Smooth muscle cell (in vitro differentiated cells): ENCODE measurements at regions not wholly inside any gene's neighbourhood (a gene's known extent, or its start where the extent isn't known, plus 50 kb on each side); places are given as distances from the start of the nearest gene placed in this dataset.

Source experiments
- DNase-seq: peaks from one replicate; lab custom pipeline; 2025; ENCODE audit not compliant: unreplicated experiment; lab: John Stamatoyannopoulos, UW
- H2AFZ ChIP-seq: fragments of 200-600 bp; sonication (generic); 2 replicates; pipeline ENCODE4 v1.6.0; 2016; ENCODE audit warnings: antibody characterized with exemption, low read depth, mild to moderate bottlenecking
- H3F3A ChIP-seq: fragments of 200-600 bp; sonication (generic); 2 replicates; pipeline ENCODE4 v1.6.0; 2017; ENCODE audit warnings: antibody characterized with exemption, low read depth
- H3K27ac ChIP-seq: fragments of 200-600 bp; sonication (generic); 2 replicates; pipeline ENCODE4 v1.5.1; 2016; ENCODE audit warnings: low read depth, mild to moderate bottlenecking
- H3K27me3 ChIP-seq: fragments of 200-600 bp; sonication (generic); 2 replicates; pipeline ENCODE4 v1.6.1; 2016; ENCODE audit warnings: low read depth, mild to moderate bottlenecking
- H3K36me3 ChIP-seq: fragments of 200-600 bp; sonication (generic); 2 replicates; pipeline ENCODE4 v1.5.1; 2016; ENCODE audit warnings: low read depth
- H3K4me1 ChIP-seq: fragments of 200-600 bp; sonication (generic); 2 replicates; pipeline ENCODE4 v1.5.1; 2016; ENCODE audit warnings: low read depth
- H3K4me2 ChIP-seq: fragments of 200-600 bp; sonication (generic); 2 replicates; pipeline ENCODE4 v1.6.0; 2016; ENCODE audit warnings: mild to moderate bottlenecking
- H3K4me3 ChIP-seq: fragments of 200-600 bp; sonication (generic); 2 replicates; pipeline ENCODE4 v1.5.1; 2016; ENCODE audit warnings: mild to moderate bottlenecking
- H3K79me2 ChIP-seq: fragments of 200-600 bp; sonication (generic); 2 replicates; pipeline ENCODE4 v1.6.0; 2016; ENCODE audit warnings: low read depth, mild to moderate bottlenecking
- H3K9ac ChIP-seq: fragments of 200-600 bp; sonication (generic); 2 replicates; pipeline ENCODE4 v1.6.0; 2016; ENCODE audit warnings: low read depth
- H3K9me3 ChIP-seq: fragments of 200-600 bp; sonication (generic); replicated peaks from 2 replicates; pipeline ENCODE4 v1.5.1; 2016; ENCODE audit warnings: low read depth
- H4K20me1 ChIP-seq: fragments of 200-600 bp; sonication (generic); 2 replicates; pipeline ENCODE4 v1.6.0; 2016; ENCODE audit warnings: low read depth
- WGBS: methylation state at CpG from one replicate; pipeline ENCODE4 v1.1.7; 2016; ENCODE audit warnings: low lambda C conversion rate; 5-methylcytosine and 5-hydroxymethylcytosine counted together
- TF ChIP-seq, protein P1 (sequence below): fragments of 200-600 bp; sonication (generic); IDR thresholded peaks from 2 replicates; pipeline ENCODE4 v1.5.1; 2017; ENCODE audit warnings: borderline replicate concordance, mild to moderate bottlenecking, antibody characterized with exemption; ENCODE audit not compliant: insufficient read depth, poor library complexity, severe bottlenecking

DNA sequence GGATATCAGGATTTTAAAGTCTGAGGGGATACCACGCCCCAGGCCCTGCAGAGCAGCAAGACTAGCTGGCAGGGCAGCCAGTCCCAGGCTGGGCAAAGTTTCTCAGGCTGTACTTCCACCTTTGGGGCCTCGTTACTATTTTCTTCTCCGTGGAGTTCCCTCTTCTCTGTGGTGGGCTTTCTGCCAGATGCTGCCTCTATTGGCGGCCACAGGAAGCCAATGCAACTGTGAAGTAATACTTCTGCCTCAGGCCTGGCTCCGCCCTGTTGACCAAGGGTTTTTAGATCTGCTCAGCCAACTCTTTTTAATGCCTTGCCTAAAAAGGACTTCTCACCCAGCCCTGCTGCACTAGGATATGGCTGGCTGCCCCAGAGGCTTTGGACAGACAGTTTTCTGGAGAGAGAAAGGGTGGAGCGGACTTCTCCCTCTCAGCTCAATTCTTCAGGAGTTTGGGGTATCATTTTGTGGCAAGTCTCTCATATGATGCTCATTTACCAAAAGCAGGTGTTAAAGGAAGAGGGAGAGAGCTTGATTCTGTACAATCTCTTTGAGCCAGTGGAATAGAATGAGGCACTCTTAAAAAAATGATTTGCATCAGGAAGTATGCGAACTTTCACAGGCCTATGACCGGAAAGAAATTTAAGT is 67.4 kb downstream of the HHEX start:
- Histone ChIP-seq H2AFZ (peak overlapping the region; percentile 67), H3K4me3 (no peak overlapping the region), H3K79me2 (no peaks in the 10 kb centered on the region), H3K4me1 (peaks cover 10% of the 10 kb centered on the region), H3K27me3 (no peaks in the 10 kb centered on the region), H3K36me3 (no peaks in the 10 kb centered on the region), H3K27ac (no peak overlapping the region), H3K9ac (no peak overlapping the region), H3K9me3 (no peaks in the 10 kb centered on the region), H4K20me1 (no peaks in the 10 kb centered on the region), H3F3A (no peaks in the 10 kb centered on the region), H3K4me2 (no peak overlapping the region)
- 72% methylated on average over 8 of the region's 8 CpGs for WGBS
- TF ChIP-seq, protein P1, sequence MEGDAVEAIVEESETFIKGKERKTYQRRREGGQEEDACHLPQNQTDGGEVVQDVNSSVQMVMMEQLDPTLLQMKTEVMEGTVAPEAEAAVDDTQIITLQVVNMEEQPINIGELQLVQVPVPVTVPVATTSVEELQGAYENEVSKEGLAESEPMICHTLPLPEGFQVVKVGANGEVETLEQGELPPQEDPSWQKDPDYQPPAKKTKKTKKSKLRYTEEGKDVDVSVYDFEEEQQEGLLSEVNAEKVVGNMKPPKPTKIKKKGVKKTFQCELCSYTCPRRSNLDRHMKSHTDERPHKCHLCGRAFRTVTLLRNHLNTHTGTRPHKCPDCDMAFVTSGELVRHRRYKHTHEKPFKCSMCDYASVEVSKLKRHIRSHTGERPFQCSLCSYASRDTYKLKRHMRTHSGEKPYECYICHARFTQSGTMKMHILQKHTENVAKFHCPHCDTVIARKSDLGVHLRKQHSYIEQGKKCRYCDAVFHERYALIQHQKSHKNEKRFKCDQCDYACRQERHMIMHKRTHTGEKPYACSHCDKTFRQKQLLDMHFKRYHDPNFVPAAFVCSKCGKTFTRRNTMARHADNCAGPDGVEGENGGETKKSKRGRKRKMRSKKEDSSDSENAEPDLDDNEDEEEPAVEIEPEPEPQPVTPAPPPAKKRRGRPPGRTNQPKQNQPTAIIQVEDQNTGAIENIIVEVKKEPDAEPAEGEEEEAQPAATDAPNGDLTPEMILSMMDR = no peak
- peak; percentile 4 for DNase-seq

DNA sequence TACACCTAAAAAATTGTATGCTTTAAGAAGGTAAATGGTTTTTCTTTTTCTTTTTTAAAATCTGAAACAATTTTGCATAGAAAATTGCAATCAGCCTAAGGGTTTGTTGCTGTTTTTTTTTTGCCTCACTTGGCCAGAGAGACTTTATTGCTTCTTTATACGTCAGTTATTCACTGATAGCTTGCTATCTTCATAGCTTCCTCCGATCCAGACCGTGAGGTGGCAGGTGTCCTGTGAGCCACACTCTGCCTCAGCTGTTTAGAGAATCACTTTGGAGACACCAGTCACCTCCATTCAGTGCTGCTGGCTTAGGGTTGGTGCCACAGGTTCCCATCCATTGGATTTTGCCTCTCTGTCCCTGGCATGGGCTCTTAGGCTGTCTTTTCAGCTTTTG is 68.0 kb downstream of the HHEX start:
- 87% methylated on average over 3 of the region's 3 CpGs for WGBS
- H2AFZ ChIP-seq = no peak overlapping the region
- DNase-seq = no peak
- no peak overlapping the region for H3K4me2 ChIP-seq
- TF ChIP-seq, protein P1 = no peak
- H3K36me3 ChIP-seq = no peaks in the 10 kb centered on the region
- H3K27me3 ChIP-seq = no peaks in the 10 kb centered on the region
- no peak overlapping the region for H3K4me3 ChIP-seq
- no peaks in the 10 kb centered on the region for H4K20me1 ChIP-seq
- H3K9me3 ChIP-seq = no peaks in the 10 kb centered on the region
- H3F3A ChIP-seq = no peaks in the 10 kb centered on the region
- H3K79me2 ChIP-seq = no peaks in the 10 kb centered on the region
- no peak overlapping the region for H3K9ac ChIP-seq
- H3K27ac ChIP-seq = no peak overlapping the region
- H3K4me1 ChIP-seq = peaks cover 10% of the 10 kb centered on the region

DNA sequence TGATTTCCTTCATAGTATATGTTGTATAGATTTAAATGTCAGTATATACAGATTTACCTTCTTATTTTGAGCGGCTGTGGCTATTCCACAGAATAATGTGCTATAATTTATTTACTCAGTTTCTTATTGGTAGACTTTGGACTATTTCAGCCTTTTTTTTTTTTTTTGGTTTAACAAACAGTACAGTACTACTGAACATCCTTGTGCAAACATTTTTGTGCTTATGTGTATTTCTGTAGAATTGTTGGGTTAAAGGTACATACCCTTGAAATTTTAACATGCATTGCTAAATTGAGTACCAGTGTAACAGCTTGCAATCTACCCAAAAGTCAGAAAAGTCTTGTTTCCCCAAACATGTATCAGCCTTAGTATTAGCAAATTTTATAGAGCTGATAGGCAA is 68.8 kb downstream of the HHEX start:
- Histone ChIP-seq H3K4me2 (no peak overlapping the region), H3K4me3 (no peak overlapping the region), H3K36me3 (no peaks in the 10 kb centered on the region), H3K27ac (no peak overlapping the region), H4K20me1 (no peaks in the 10 kb centered on the region), H3K27me3 (no peaks in the 10 kb centered on the region), H3K4me1 (peaks cover 10% of the 10 kb centered on the region), H3K9ac (no peak overlapping the region), H3K9me3 (no peaks in the 10 kb centered on the region), H3K79me2 (no peaks in the 10 kb centered on the region), H2AFZ (no peak overlapping the region), H3F3A (no peaks in the 10 kb centered on the region)
- DNase-seq = no peak
- WGBS = 95% methylated on average over 1 of the region's 1 CpG
- TF ChIP-seq, protein P1 = no peak

DNA sequence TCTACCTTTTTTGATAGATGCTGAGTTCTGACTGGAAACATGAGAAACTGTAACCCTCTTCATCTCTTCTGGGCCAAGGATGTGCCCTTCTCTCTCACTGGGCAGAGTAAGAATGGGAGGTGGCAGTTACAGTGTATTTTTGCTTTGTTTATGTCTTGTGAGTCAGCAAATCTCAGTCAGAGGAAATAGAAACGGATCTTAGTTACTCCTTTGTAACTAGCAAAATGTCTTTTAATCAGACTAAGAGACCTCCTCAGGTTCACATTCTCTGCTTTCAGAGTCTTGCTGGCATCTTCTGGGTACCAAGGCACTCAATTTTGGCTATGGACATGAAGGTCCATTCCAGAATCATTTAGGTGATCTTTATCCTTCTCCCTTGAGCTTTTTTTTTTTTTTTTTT is 70.9 kb downstream of the HHEX start:
- Histone ChIP-seq H3K79me2 (no peaks in the 10 kb centered on the region), H3K4me2 (no peak overlapping the region), H3K4me1 (peaks cover 10% of the 10 kb centered on the region), H3K4me3 (no peak overlapping the region), H3K27ac (no peak overlapping the region), H3K36me3 (no peaks in the 10 kb centered on the region), H3K9ac (no peak overlapping the region), H3F3A (no peaks in the 10 kb centered on the region), H3K9me3 (no peaks in the 10 kb centered on the region), H3K27me3 (no peaks in the 10 kb centered on the region), H2AFZ (peak overlapping the region; percentile 96), H4K20me1 (no peaks in the 10 kb centered on the region)
- 22% methylated on average over 1 of the region's 1 CpG for WGBS
- TF ChIP-seq, protein P1 = no peak
- DNase-seq = no peak
